Activated naive CD8-positive, alpha-beta T cell treated with anti-CD3 and anti-CD28 coated beads, Interleukin-2, amount 10 ng/mL, durations not matched to agents 7 days and 5 days (primary cell): ENCODE measurements at regions not wholly inside any gene's neighbourhood (a gene's known extent, or its start where the extent isn't known, plus 50 kb on each side); places are given as distances from the start of the nearest gene placed in this dataset.
"Not testable (repeated sequence)": the region's sequence is repeated elsewhere in the genome, so short reads cannot be mapped to it uniquely, and the experiment has no call there.

ENCODE experiments used
- ATAC-seq: fragments of 150-1000 bp; cut with Tn5 transposase; one replicate; pipeline ENCODE4 v1.10.0; 2021; ENCODE audit warnings: low read depth, moderate library complexity
- POLR2A ChIA-PET: fragments of 350-600 bp; sonication (Branson Sonifier 250); formaldehyde crosslinking; loops from one replicate; lab custom pipeline; 2021; ENCODE audit warnings: antibody characterized with exemption; lab: Charles Lee
- DNase-seq: peaks from one replicate; pipeline ENCODE4 v3.0.0; 2021
- H3K27ac Mint-ChIP-seq: one replicate; pipeline ENCODE4 v1.8.0; 2022; ENCODE audit warnings: mild to moderate bottlenecking, mixed read lengths
- H3K27me3 Mint-ChIP-seq: one replicate; pipeline ENCODE4 v1.8.0; 2022; ENCODE audit warnings: mild to moderate bottlenecking, moderate library complexity, mixed read lengths
- H3K36me3 Mint-ChIP-seq: one replicate; pipeline ENCODE4 v1.8.0; 2021; ENCODE audit warnings: mild to moderate bottlenecking, mixed read lengths
- H3K4me1 Mint-ChIP-seq: one replicate; pipeline ENCODE4 v1.8.0; 2021; ENCODE audit warnings: mixed read lengths
- H3K4me3 Mint-ChIP-seq: one replicate; pipeline ENCODE4 v1.8.0; 2022; ENCODE audit warnings: mild to moderate bottlenecking, moderate library complexity, mixed read lengths
- H3K9me3 Mint-ChIP-seq: one replicate; pipeline ENCODE4 v1.8.0; 2021; ENCODE audit warnings: mixed read lengths

- POLR2A ChIA-PET, result no interaction called here
- Mint-ChIP-seq H3K4me3 (no peak overlapping the region), H3K4me1 (no peaks in the 10 kb centered on the region), H3K36me3 (no peaks in the 10 kb centered on the region), H3K27ac (no peak overlapping the region), H3K27me3 (no peaks in the 10 kb centered on the region), H3K9me3 (peaks cover 4% of the 10 kb centered on the region)
- no peak for DNase-seq
- ATAC-seq, result no peak
These were observed 112.8 kb upstream of the CADM1 start for GRCh38 chr11:115616971-115617370.

GRCh38 chr11:115613986-115614632 is 109.9 kb upstream of the CADM1 start:
- H3K4me1 Mint-ChIP-seq, result no peaks in the 10 kb centered on the region
- peaks cover 1% of the 10 kb centered on the region for H3K9me3 Mint-ChIP-seq
- ATAC-seq (no peak), DNase-seq (no peak)
- no peak overlapping the region for H3K4me3 Mint-ChIP-seq
- POLR2A ChIA-PET, result no interaction called here
- no peak overlapping the region for H3K27ac Mint-ChIP-seq
- H3K36me3 Mint-ChIP-seq, result no peaks in the 10 kb centered on the region
- no peaks in the 10 kb centered on the region for H3K27me3 Mint-ChIP-seq

- POLR2A ChIA-PET, result no interaction called here
- no peak for DNase-seq
- no peak overlapping the region for H3K4me3 Mint-ChIP-seq
- no peaks in the 10 kb centered on the region for H3K4me1 Mint-ChIP-seq
- H3K36me3 Mint-ChIP-seq, result no peaks in the 10 kb centered on the region
- peaks cover 1% of the 10 kb centered on the region for H3K9me3 Mint-ChIP-seq
- H3K27ac Mint-ChIP-seq, result no peak overlapping the region
- no peaks in the 10 kb centered on the region for H3K27me3 Mint-ChIP-seq
- no peak for ATAC-seq
These were observed 108.8 kb upstream of the CADM1 start for GRCh38 chr11:115613004-115613403.

- no peak for DNase-seq
- Mint-ChIP-seq H3K27me3 (no peaks in the 10 kb centered on the region), H3K27ac (no peak overlapping the region), H3K9me3 (no peaks in the 10 kb centered on the region), H3K4me3 (no peak overlapping the region), H3K36me3 (no peaks in the 10 kb centered on the region), H3K4me1 (no peaks in the 10 kb centered on the region)
- POLR2A ChIA-PET, result no interaction called here
- no peak for ATAC-seq
These were observed 108.0 kb upstream of the CADM1 start for GRCh38 chr11:115612046-115612730.

GRCh38 chr11:115611343-115611742 is 107.1 kb upstream of the CADM1 start:
- Mint-ChIP-seq H3K4me3 (no peak overlapping the region), H3K4me1 (no peaks in the 10 kb centered on the region), H3K9me3 (no peaks in the 10 kb centered on the region), H3K36me3 (no peaks in the 10 kb centered on the region), H3K27ac (no peak overlapping the region), H3K27me3 (no peaks in the 10 kb centered on the region)
- POLR2A ChIA-PET, result no interaction called here
- ATAC-seq (no peak), DNase-seq (no peak)

- ATAC-seq (no peak), DNase-seq (no peak)
- no peak overlapping the region for H3K4me3 Mint-ChIP-seq
- no peaks in the 10 kb centered on the region for H3K4me1 Mint-ChIP-seq
- no peaks in the 10 kb centered on the region for H3K9me3 Mint-ChIP-seq
- H3K36me3 Mint-ChIP-seq, result no peaks in the 10 kb centered on the region
- no peaks in the 10 kb centered on the region for H3K27me3 Mint-ChIP-seq
- POLR2A ChIA-PET, result no interaction called here
- no peak overlapping the region for H3K27ac Mint-ChIP-seq
These were observed 106.7 kb upstream of the CADM1 start for GRCh38 chr11:115610908-115611307.

GRCh38 chr11:115610234-115610633 is 106.0 kb upstream of the CADM1 start:
- H3K4me3 Mint-ChIP-seq, DNase-seq, H3K36me3 Mint-ChIP-seq, POLR2A ChIA-PET, H3K4me1 Mint-ChIP-seq, ATAC-seq, H3K27me3 Mint-ChIP-seq, H3K9me3 Mint-ChIP-seq, H3K27ac Mint-ChIP-seq: not testable (repeated sequence)

- no peak overlapping the region for H3K4me3 Mint-ChIP-seq
- H3K9me3 Mint-ChIP-seq, result no peaks in the 10 kb centered on the region
- POLR2A ChIA-PET, result no interaction called here
- no peak for ATAC-seq
- no peaks in the 10 kb centered on the region for H3K36me3 Mint-ChIP-seq
- no peaks in the 10 kb centered on the region for H3K27me3 Mint-ChIP-seq
- no peak overlapping the region for H3K27ac Mint-ChIP-seq
- no peaks in the 10 kb centered on the region for H3K4me1 Mint-ChIP-seq
- DNase-seq, result no peak
These were observed 104.8 kb upstream of the CADM1 start for GRCh38 chr11:115608976-115609375.

- Mint-ChIP-seq H3K36me3 (no peaks in the 10 kb centered on the region), H3K4me3 (no peak overlapping the region), H3K9me3 (no peaks in the 10 kb centered on the region), H3K27me3 (no peaks in the 10 kb centered on the region), H3K4me1 (no peaks in the 10 kb centered on the region), H3K27ac (no peak overlapping the region)
- ATAC-seq, result no peak
- POLR2A ChIA-PET, result no interaction called here
- DNase-seq, result no peak
These were observed 103.5 kb upstream of the CADM1 start for GRCh38 chr11:115607621-115608221.

- Mint-ChIP-seq H3K4me3 (no peak overlapping the region), H3K4me1 (no peaks in the 10 kb centered on the region), H3K9me3 (no peaks in the 10 kb centered on the region), H3K27me3 (no peaks in the 10 kb centered on the region), H3K27ac (no peak overlapping the region), H3K36me3 (no peaks in the 10 kb centered on the region)
- no peak for ATAC-seq
- DNase-seq, result no peak
- POLR2A ChIA-PET, result no interaction called here
These were observed 102.4 kb upstream of the CADM1 start for GRCh38 chr11:115606498-115607220.

- Mint-ChIP-seq H3K36me3 (no peaks in the 10 kb centered on the region), H3K4me3 (no peak overlapping the region), H3K9me3 (no peaks in the 10 kb centered on the region), H3K27me3 (no peaks in the 10 kb centered on the region), H3K27ac (no peak overlapping the region), H3K4me1 (no peaks in the 10 kb centered on the region)
- no peak for DNase-seq
- no peak for ATAC-seq
- POLR2A ChIA-PET, result no interaction called here
These were observed 101.8 kb upstream of the CADM1 start for GRCh38 chr11:115605871-115606497.

GRCh38 chr11:115605397-115605796 is 101.2 kb upstream of the CADM1 start:
- H3K4me1 Mint-ChIP-seq, POLR2A ChIA-PET, H3K4me3 Mint-ChIP-seq, H3K9me3 Mint-ChIP-seq, H3K27me3 Mint-ChIP-seq, ATAC-seq, DNase-seq, H3K36me3 Mint-ChIP-seq, H3K27ac Mint-ChIP-seq: not testable (repeated sequence)

GRCh38 chr11:115599125-115599524 is 94.9 kb upstream of the CADM1 start:
- Mint-ChIP-seq H3K27ac (no peak overlapping the region), H3K27me3 (no peaks in the 10 kb centered on the region), H3K4me3 (no peak overlapping the region), H3K36me3 (no peaks in the 10 kb centered on the region), H3K9me3 (peaks cover 1% of the 10 kb centered on the region), H3K4me1 (no peaks in the 10 kb centered on the region)
- DNase-seq (no peak), ATAC-seq (no peak)
- POLR2A ChIA-PET, result no interaction called here
